ENCODE measurements at regions not wholly inside any gene's neighbourhood (a gene's known extent, or its start where the extent isn't known, plus 50 kb on each side); places are given as distances from the start of the nearest gene placed in this dataset.

DNA sequence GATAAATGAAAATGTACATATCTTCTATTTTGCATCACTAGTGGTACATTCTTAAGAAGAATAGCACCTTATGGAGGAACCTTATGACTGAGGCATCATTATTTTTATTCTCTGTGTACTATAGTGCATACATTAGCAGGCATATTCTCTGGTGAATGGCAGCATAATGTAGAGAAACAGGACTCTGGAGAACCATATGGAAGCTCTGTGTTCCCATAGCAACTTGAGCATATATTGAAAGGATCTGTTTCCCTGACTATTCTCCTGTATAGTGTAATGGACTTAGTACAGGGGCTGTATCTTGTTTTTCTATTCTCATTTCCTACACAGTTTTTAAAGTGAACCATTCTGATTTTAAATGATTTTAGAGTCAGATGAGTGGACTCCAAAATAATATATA is 128.4 kb upstream of the SMIM30 start:
- TF ChIP-seq CTCF (IDR thresholded peaks at IDR 0.05; ENCODE audit: low read length) (no peak), EZH2 (optimal IDR thresholded peaks at IDR 0.05; ENCODE audit: low read depth, low read length) (no peak)
